Keratinocyte (primary cell): ENCODE measurements at regions not wholly inside any gene's neighbourhood (a gene's known extent, or its start where the extent isn't known, plus 50 kb on each side); places are given as distances from the start of the nearest gene placed in this dataset.

Experiments used
- CTCF ChIP-seq, 3 experiments: IDR thresholded peaks in 1 of 3; conservative IDR thresholded peaks in 1 of 3; optimal IDR thresholded peaks in 1 of 3; 2 replicates in 2 of 3; 3 replicates in 1 of 3; pipeline versions ENCODE3 to v1.5.1; 2011; ENCODE audit warnings: low read length in 3 of 3, mild to moderate bottlenecking in 3 of 3, moderate library complexity in 2 of 3, control low read depth in 1 of 3, inconsistent platforms in 1 of 3; ENCODE audit not compliant: insufficient read depth in 2 of 3; ENCODE audit errors: extremely low read depth in 1 of 3
- EZH2 ChIP-seq: IDR thresholded peaks from one replicate; pipeline ENCODE4 v1.6.1; 2012; ENCODE audit warnings: inconsistent platforms, mild to moderate bottlenecking, low read length, moderate library complexity

GRCh38 chr7:13449460-13449859, 540.0 kb downstream of the ETV1 start:
- TF ChIP-seq CTCF (optimal IDR thresholded peaks at IDR 0.05 in 1 of 3, IDR thresholded peaks at IDR 0.05 in 1 of 3, conservative IDR thresholded peaks at IDR 0.05 in 1 of 3; ENCODE audit: extremely low read depth in 1 of 3, insufficient read depth in 2 of 3, low read length in 3 of 3) (no peak), EZH2 (no peak)
